ENCODE measurements at regions not wholly inside any gene's neighbourhood (a gene's known extent, or its start where the extent isn't known, plus 50 kb on each side); places are given as distances from the start of the nearest gene placed in this dataset.

- no peak for TF ChIP-seq CTCF (conservative IDR thresholded peaks at IDR 0.05 in 1 of 2, IDR thresholded peaks at IDR 0.05 in 1 of 2; ENCODE audit: low read depth in 1 of 2, low read length in 2 of 2)
- TF ChIP-seq EZH2 (IDR thresholded peaks at IDR 0.05; ENCODE audit: low read length, missing control alignments): no peak
These were observed 177.8 kb downstream of the FAM76B start for GRCh38 chr11:95611827-95612226.
